Mesenchymal stem cell (in vitro differentiated cells and primary cell): ENCODE measurements at regions not wholly inside any gene's neighbourhood (a gene's known extent, or its start where the extent isn't known, plus 50 kb on each side); places are given as distances from the start of the nearest gene placed in this dataset.

ENCODE experiments used
- DNase-seq: peaks from one replicate; pipeline ENCODE4 v3.0.0-alpha.2; 2013
- H2AFZ ChIP-seq: one replicate; pipeline ENCODE4 v1.6.1; 2013; ENCODE audit warnings: low read depth, mild to moderate bottlenecking, control low read depth, inconsistent platforms, low read length, moderate library complexity
- H2AK5ac ChIP-seq: 2 replicates; pipeline ENCODE4 v1.6.1; 2013; ENCODE audit warnings: low read length, moderate library complexity, mild to moderate bottlenecking, inconsistent platforms; ENCODE audit not compliant: severe bottlenecking
- H2BK120ac ChIP-seq: one replicate; pipeline ENCODE4 v1.6.1; 2013; ENCODE audit warnings: low read depth, mild to moderate bottlenecking, inconsistent platforms, low read length, moderate library complexity
- H2BK12ac ChIP-seq, 2 experiments: one replicate each; pipeline ENCODE4 v1.6.1; 2013; ENCODE audit warnings: inconsistent platforms in 2 of 2, low read length in 2 of 2, mild to moderate bottlenecking in 2 of 2, moderate library complexity in 2 of 2, control low read depth in 1 of 2
- H2BK15ac ChIP-seq: one replicate; pipeline ENCODE4 v1.6.1; 2013; ENCODE audit warnings: mild to moderate bottlenecking, low read depth, inconsistent platforms; ENCODE audit not compliant: poor library complexity, severe bottlenecking
- H2BK5ac ChIP-seq: 2 replicates; pipeline ENCODE4 v1.6.1; 2013; ENCODE audit warnings: low read depth, mild to moderate bottlenecking, low read length, control low read depth, inconsistent platforms; ENCODE audit not compliant: poor library complexity, severe bottlenecking
- H3K14ac ChIP-seq, 2 experiments: one replicate each; pipeline ENCODE4 v1.6.1; 2013; ENCODE audit warnings: inconsistent platforms in 2 of 2, low read length in 2 of 2, control low read depth in 1 of 2, mild to moderate bottlenecking in 1 of 2, moderate library complexity in 1 of 2
- H3K18ac ChIP-seq, 2 experiments: one replicate each; pipeline ENCODE4 v1.6.1; 2013; ENCODE audit warnings: inconsistent platforms in 2 of 2, low read length in 2 of 2, control low read depth in 1 of 2, low read depth in 1 of 2, mild to moderate bottlenecking in 1 of 2
- H3K23ac ChIP-seq, 2 experiments: one replicate each; pipeline ENCODE4 v1.6.1; 2013; ENCODE audit warnings: inconsistent platforms in 2 of 2, low read length in 2 of 2, mild to moderate bottlenecking in 2 of 2, moderate library complexity in 2 of 2, control low read depth in 1 of 2
- H3K27ac ChIP-seq: 2 replicates; pipeline ENCODE4 v1.5.1; 2013; ENCODE audit warnings: mild to moderate bottlenecking, moderate library complexity, low read length, control low read depth, inconsistent platforms; ENCODE audit not compliant: poor library complexity, severe bottlenecking
- H3K27me3 ChIP-seq, 2 experiments: 2 replicates each; pipeline versions ENCODE4 v1.6.1 to v1.7.0; 2013; ENCODE audit warnings: low read length in 2 of 2, mild to moderate bottlenecking in 2 of 2, moderate library complexity in 2 of 2, control low read depth in 1 of 2, inconsistent platforms in 1 of 2; ENCODE audit not compliant: control insufficient read depth in 1 of 2, insufficient read depth in 1 of 2
- H3K36me3 ChIP-seq, 2 experiments: 2 replicates each; pipeline versions ENCODE4 v1.6.1 to v1.7.0; 2013; ENCODE audit warnings: low read length in 2 of 2, control low read depth in 1 of 2, inconsistent platforms in 1 of 2, low read depth in 1 of 2, mild to moderate bottlenecking in 1 of 2; ENCODE audit not compliant: insufficient read depth in 2 of 2, control insufficient read depth in 1 of 2
- H3K4ac ChIP-seq, 2 experiments: one replicate each; pipeline ENCODE4 v1.6.1; 2013; ENCODE audit warnings: inconsistent platforms in 2 of 2, low read length in 2 of 2, mild to moderate bottlenecking in 2 of 2, moderate library complexity in 2 of 2, control low read depth in 1 of 2, low read depth in 1 of 2
- H3K4me1 ChIP-seq: 2 replicates; pipeline ENCODE4 v1.6.1; 2013; ENCODE audit warnings: low read depth, low read length, control low read depth; ENCODE audit not compliant: control insufficient read depth, insufficient read depth
- H3K4me2 ChIP-seq: 2 replicates; pipeline ENCODE4 v1.6.1; 2013; ENCODE audit warnings: low read length, mild to moderate bottlenecking, inconsistent platforms; ENCODE audit not compliant: poor library complexity, severe bottlenecking
- H3K4me3 ChIP-seq, 2 experiments: 2 replicates each; pipeline versions ENCODE4 v1.5.1 to v1.7.0; 2013; ENCODE audit warnings: low read length in 2 of 2, mild to moderate bottlenecking in 2 of 2, control low read depth in 1 of 2, low read depth in 1 of 2; ENCODE audit not compliant: insufficient read depth in 1 of 2
- H3K79me1 ChIP-seq: replicated peaks from 2 replicates; pipeline ENCODE4 v1.6.1; 2013; ENCODE audit warnings: mild to moderate bottlenecking, control low read depth, low read length, inconsistent platforms; ENCODE audit not compliant: poor library complexity, severe bottlenecking
- H3K9ac ChIP-seq: 2 replicates; pipeline ENCODE4 v1.7.0; 2013; ENCODE audit warnings: mild to moderate bottlenecking, low read length, moderate library complexity
- H3K9me3 ChIP-seq: 2 replicates; pipeline ENCODE4 v1.7.0; 2013; ENCODE audit warnings: mild to moderate bottlenecking, low read length; ENCODE audit not compliant: control insufficient read depth
- H4K8ac ChIP-seq: one replicate; pipeline ENCODE4 v1.6.1; 2013; ENCODE audit warnings: inconsistent platforms, mild to moderate bottlenecking, low read length, moderate library complexity
- H4K91ac ChIP-seq: one replicate; pipeline ENCODE4 v1.6.1; 2013; ENCODE audit warnings: mild to moderate bottlenecking, low read length, inconsistent platforms
- whole genome bisulfite sequencing: methylation state at CpG from one replicate; pipeline ENCODE4 v1.1.7; 2013; ENCODE audit warnings: mixed read lengths; 5-methylcytosine and 5-hydroxymethylcytosine counted together

GRCh38 chr6:108737594-108738546 lies 110.4 kb upstream of the ARMC2 start:
- Histone ChIP-seq H3K27me3 (no peaks in the 10 kb centered on the region), H3K4me3 (peak overlapping the region in 1 of 2 experiments; percentile 62), H3K27ac (peak overlapping the region; percentile 3), H3K14ac (no peak overlapping the region), H3K9me3 (no peaks in the 10 kb centered on the region), H4K8ac (peak overlapping the region; percentile 65), H3K4ac (no peak overlapping the region), H2AFZ (no peak overlapping the region), H3K4me2 (no peak overlapping the region), H2BK15ac (no peak overlapping the region), H3K36me3 (no peaks in the 10 kb centered on the region), H4K91ac (peak overlapping the region; percentile 74), H3K9ac (peak overlapping the region; percentile 83), H2AK5ac (peak overlapping the region; percentile 13), H3K18ac (no peak overlapping the region), H3K79me1 (no peaks in the 10 kb centered on the region), H3K4me1 (peaks cover 2% of the 10 kb centered on the region), H3K23ac (no peak overlapping the region), H2BK5ac (no peak overlapping the region), H2BK12ac (no peak overlapping the region), H2BK120ac (no peak overlapping the region)
- 51% methylated on average over 12 of the region's 18 CpGs for WGBS
- DNase-seq = peak; percentile 95

DNA sequence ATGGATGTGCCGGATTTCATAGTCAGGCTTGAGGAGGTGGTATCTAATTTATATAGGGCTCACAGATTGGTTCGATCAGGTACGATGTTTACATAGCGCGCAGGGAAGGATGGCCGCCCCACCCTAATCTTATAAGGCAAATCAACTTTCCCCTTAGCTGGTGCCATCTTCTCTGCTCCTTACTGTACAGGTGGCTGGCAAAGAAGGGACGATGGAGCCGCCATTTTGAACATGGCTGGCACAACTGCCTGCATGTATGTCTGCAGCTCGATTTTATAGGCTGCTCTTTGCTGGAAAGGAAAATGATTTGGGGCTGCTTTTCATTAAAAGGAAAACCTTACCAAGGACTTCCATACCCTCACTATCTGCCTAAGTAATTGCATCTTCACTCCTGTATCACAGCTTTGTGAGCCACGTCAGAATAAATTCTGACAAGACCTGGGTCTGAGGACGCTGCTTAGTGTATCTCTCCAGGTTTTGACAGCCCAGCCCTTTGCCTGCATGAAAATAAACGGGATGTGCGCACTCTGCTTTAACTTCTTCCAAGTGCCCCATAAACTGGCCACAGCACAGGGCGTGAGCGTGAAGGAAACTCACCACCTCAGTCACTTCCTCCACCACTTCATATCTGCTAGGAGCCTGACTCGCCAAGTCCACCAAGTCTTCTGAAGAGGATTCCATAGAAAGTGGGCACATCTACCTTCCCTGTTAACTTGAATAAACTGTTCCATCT lies 109.4 kb upstream of the ARMC2 start:
- no peak overlapping the region for H2BK5ac ChIP-seq
- no peaks in the 10 kb centered on the region for H3K36me3 ChIP-seq
- H3K4me2 ChIP-seq = no peak overlapping the region
- no peak overlapping the region for H2AK5ac ChIP-seq
- H3K4me3 ChIP-seq = peak overlapping the region in 1 of 2 experiments; percentile 62
- no peak overlapping the region for H4K91ac ChIP-seq
- H2BK120ac ChIP-seq = no peak overlapping the region
- no peaks in the 10 kb centered on the region for H3K79me1 ChIP-seq
- no peak overlapping the region for H2AFZ ChIP-seq
- no peak overlapping the region for H3K23ac ChIP-seq
- H3K14ac ChIP-seq = no peak overlapping the region
- H3K27me3 ChIP-seq = no peaks in the 10 kb centered on the region
- no peak overlapping the region for H3K27ac ChIP-seq
- no peak overlapping the region for H3K4ac ChIP-seq
- H2BK15ac ChIP-seq = no peak overlapping the region
- H3K4me1 ChIP-seq = peaks cover 2% of the 10 kb centered on the region
- H3K18ac ChIP-seq = no peak overlapping the region
- no peak overlapping the region for H2BK12ac ChIP-seq
- WGBS = 83% methylated on average over 15 of the region's 16 CpGs
- H3K9me3 ChIP-seq = no peaks in the 10 kb centered on the region
- peak overlapping the region; percentile 83 for H3K9ac ChIP-seq
- H4K8ac ChIP-seq = peak overlapping the region; percentile 4
- no peak for DNase-seq

DNA sequence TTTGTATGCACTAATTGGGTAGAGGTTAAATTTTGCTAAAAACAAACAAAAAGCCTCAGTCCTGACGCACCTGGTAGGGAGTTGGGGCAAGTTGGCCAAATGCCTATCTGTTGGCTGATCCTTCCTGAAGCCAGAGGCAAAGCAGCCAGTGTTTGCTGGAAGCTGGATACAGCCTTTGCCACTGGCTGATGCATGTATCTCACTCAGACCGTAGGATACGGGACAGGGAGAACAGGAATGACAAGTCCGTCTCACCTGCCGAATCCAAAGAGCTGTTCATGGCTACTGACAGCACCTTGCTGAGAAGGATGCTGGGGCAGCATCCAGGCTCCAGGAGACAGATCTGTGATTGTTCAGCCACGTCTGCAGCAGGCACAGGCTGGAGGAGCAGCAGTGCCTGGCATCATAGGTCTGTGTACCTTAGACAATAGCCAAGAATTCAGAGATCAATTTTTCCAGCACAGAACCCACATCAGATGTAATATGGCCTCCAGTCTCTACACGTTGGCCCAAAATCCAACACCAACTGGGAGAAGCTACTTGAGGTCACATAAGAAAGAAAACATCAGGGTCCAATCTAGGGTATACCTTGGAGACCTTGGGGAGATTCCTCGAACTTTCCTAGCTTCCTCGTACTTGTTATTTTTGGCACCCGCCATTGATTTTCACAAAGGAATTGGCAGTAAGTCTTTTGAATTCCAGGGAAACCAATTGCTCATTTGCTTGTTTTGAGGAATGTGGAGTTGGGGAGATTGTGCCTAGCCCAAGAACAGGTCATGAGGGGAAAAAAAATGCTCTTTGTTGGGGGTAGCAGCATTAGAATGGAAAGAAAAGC lies 108.5 kb upstream of the ARMC2 start:
- Histone ChIP-seq H3K23ac (no peak overlapping the region), H3K27ac (no peak overlapping the region), H3K14ac (no peak overlapping the region), H3K36me3 (no peaks in the 10 kb centered on the region), H2BK12ac (no peak overlapping the region), H2BK120ac (no peak overlapping the region), H3K9ac (no peak overlapping the region), H4K8ac (no peak overlapping the region), H2AFZ (no peak overlapping the region), H3K4me3 (no peak overlapping the region), H2AK5ac (no peak overlapping the region), H2BK15ac (no peak overlapping the region), H3K79me1 (no peaks in the 10 kb centered on the region), H3K9me3 (no peaks in the 10 kb centered on the region), H3K4me1 (peaks cover 2% of the 10 kb centered on the region), H3K4me2 (no peak overlapping the region), H3K27me3 (no peaks in the 10 kb centered on the region), H4K91ac (no peak overlapping the region), H3K18ac (no peak overlapping the region), H2BK5ac (no peak overlapping the region), H3K4ac (no peak overlapping the region)
- no peak for DNase-seq
- 95% methylated on average over 10 of the region's 10 CpGs for WGBS
